Ammon's horn (tissue), 1 donor: ENCODE measurements at regions not wholly inside any gene's neighbourhood (a gene's known extent, or its start where the extent isn't known, plus 50 kb on each side); places are given as distances from the start of the nearest gene placed in this dataset.

Source experiments
- DNase-seq: peaks from one replicate; pipeline ENCODE4 v3.0.0-alpha.2; 2016; ENCODE audit warnings: low spot score

GRCh38 chr17:79280866-79281572, 206.4 kb downstream of the ENGASE start:
- DNase-seq = no peak

- DNase-seq = no peak
These were observed 205.4 kb downstream of the ENGASE start for GRCh38 chr17:79280010-79280409.

- DNase-seq = no peak
These were observed 204.7 kb downstream of the ENGASE start for GRCh38 chr17:79279320-79279719.

- DNase-seq = peak; percentile 19
These were observed 202.2 kb downstream of the ENGASE start for GRCh38 chr17:79276821-79277220.

- no peak for DNase-seq
These were observed 199.0 kb downstream of the ENGASE start for GRCh38 chr17:79273660-79274059.

GRCh38 chr17:79272666-79273219, 198.1 kb downstream of the ENGASE start:
- DNase-seq = no peak

- DNase-seq = no peak
These were observed 197.6 kb downstream of the ENGASE start for GRCh38 chr17:79272220-79272619.

GRCh38 chr17:79269620-79270019, 195.0 kb downstream of the ENGASE start:
- DNase-seq = no peak

GRCh38 chr17:79263191-79263590, 188.6 kb downstream of the ENGASE start:
- no peak for DNase-seq

- no peak for DNase-seq
These were observed 188.0 kb downstream of the ENGASE start for GRCh38 chr17:79262624-79263023.

GRCh38 chr17:79261355-79262072, 186.9 kb downstream of the ENGASE start:
- no peak for DNase-seq

GRCh38 chr17:79258843-79259242, 184.2 kb downstream of the ENGASE start:
- DNase-seq = no peak

GRCh38 chr17:79258041-79258440, 183.4 kb downstream of the ENGASE start:
- DNase-seq = no peak

- no peak for DNase-seq
These were observed 181.4 kb downstream of the ENGASE start for GRCh38 chr17:79255926-79256585.

- no peak for DNase-seq
These were observed 180.8 kb downstream of the ENGASE start for GRCh38 chr17:79255456-79255855.

- no peak for DNase-seq
These were observed 180.4 kb downstream of the ENGASE start for GRCh38 chr17:79255046-79255445.

GRCh38 chr17:79252886-79253285, 178.3 kb downstream of the ENGASE start:
- DNase-seq = no peak

GRCh38 chr17:79251824-79252223, 177.2 kb downstream of the ENGASE start:
- DNase-seq = no peak

- DNase-seq = no peak
These were observed 175.4 kb downstream of the ENGASE start for GRCh38 chr17:79249929-79250521.

GRCh38 chr17:79248843-79249493, 174.3 kb downstream of the ENGASE start:
- no peak for DNase-seq

GRCh38 chr17:79246225-79247190, 171.9 kb downstream of the ENGASE start:
- DNase-seq = no peak
